ENCODE measurements at regions not wholly inside any gene's neighbourhood (a gene's known extent, or its start where the extent isn't known, plus 50 kb on each side); places are given as distances from the start of the nearest gene placed in this dataset.
"Not testable (repeated sequence)": the region's sequence is repeated elsewhere in the genome, so short reads cannot be mapped to it uniquely, and the experiment has no call there.

DNA sequence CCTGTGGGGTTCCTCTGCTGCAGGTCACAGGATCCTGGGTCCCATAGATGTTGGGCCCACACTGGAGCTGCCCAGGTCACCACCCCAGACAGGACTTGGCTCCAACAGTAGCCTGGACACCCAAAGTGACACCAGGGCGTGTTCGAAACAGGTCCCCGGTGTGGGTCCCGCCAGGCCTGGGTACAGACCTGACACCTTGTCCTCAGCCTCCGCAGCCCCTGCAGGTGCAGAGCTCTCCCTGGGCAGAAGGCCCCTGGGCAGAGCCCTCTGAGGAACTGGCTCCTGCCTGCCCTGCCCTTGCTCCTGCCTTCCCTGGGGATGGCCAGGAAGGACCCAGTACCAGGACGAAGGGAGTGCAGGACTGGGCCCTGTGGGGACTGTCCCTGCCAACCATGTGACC, 50.3 kb upstream of the GOLGA6L6 start:
- not testable (repeated sequence) for H3K27me3 Mint-ChIP-seq; H3K36me3 Mint-ChIP-seq (ENCODE audit: low read depth); H3K27ac Mint-ChIP-seq; DNase-seq; H3K4me1 Mint-ChIP-seq (ENCODE audit: low read depth); H3K9me3 Mint-ChIP-seq; H3K4me3 Mint-ChIP-seq

Data from activated T-cell treated with anti-CD3 and anti-CD28 coated beads, Interleukin-2, amount 50 U/mL, for 24 hours (primary cell).